NCI-H146 treated with DMSO at 0.1 percent for 48 hours (cell line): ENCODE measurements at regions not wholly inside any gene's neighbourhood (a gene's known extent, or its start where the extent isn't known, plus 50 kb on each side); places are given as distances from the start of the nearest gene placed in this dataset.
A peak's percentile ranks its signal among the peaks of the same experiment; 100 is the strongest.

Source experiments
- DNase-seq: peaks from one replicate; lab custom pipeline; 2025; ENCODE audit not compliant: unreplicated experiment; lab: John Stamatoyannopoulos, UW

GRCh38 chr7:45347804-45348203 lies 190.2 kb downstream of the RAMP3 start:
- DNase-seq = peak; percentile 51

GRCh38 chr7:45349090-45349489 lies 191.5 kb downstream of the RAMP3 start:
- DNase-seq = no peak

GRCh38 chr7:45350896-45351295 lies 193.3 kb downstream of the RAMP3 start:
- DNase-seq = no peak

GRCh38 chr7:45358287-45358686 lies 200.7 kb downstream of the RAMP3 start:
- DNase-seq = no peak

- DNase-seq = no peak
Observed at GRCh38 chr7:45359250-45359649, 201.7 kb downstream of the RAMP3 start.

- no peak for DNase-seq
Observed at GRCh38 chr7:45359776-45360175, 202.2 kb downstream of the RAMP3 start.

- no peak for DNase-seq
Observed at GRCh38 chr7:45363669-45364068, 206.1 kb downstream of the RAMP3 start.

- DNase-seq = no peak
Observed at GRCh38 chr7:45365341-45365740, 207.8 kb downstream of the RAMP3 start.

GRCh38 chr7:45366475-45366874 lies 207.7 kb upstream of the ADCY1 start:
- no peak for DNase-seq

GRCh38 chr7:45367026-45367425 lies 207.1 kb upstream of the ADCY1 start:
- DNase-seq = no peak

- DNase-seq = no peak
Observed at GRCh38 chr7:45368129-45368807, 205.9 kb upstream of the ADCY1 start.

- DNase-seq = no peak
Observed at GRCh38 chr7:45384499-45384898, 189.7 kb upstream of the ADCY1 start.

GRCh38 chr7:45387837-45388236 lies 186.3 kb upstream of the ADCY1 start:
- no peak for DNase-seq

GRCh38 chr7:45389073-45389872 lies 184.9 kb upstream of the ADCY1 start:
- DNase-seq = no peak

GRCh38 chr7:45390180-45390579 lies 184.0 kb upstream of the ADCY1 start:
- no peak for DNase-seq

- no peak for DNase-seq
Observed at GRCh38 chr7:45390731-45391130, 183.4 kb upstream of the ADCY1 start.

GRCh38 chr7:45391618-45392451 lies 182.3 kb upstream of the ADCY1 start:
- no peak for DNase-seq

GRCh38 chr7:45394117-45394708 lies 180.0 kb upstream of the ADCY1 start:
- DNase-seq = no peak

GRCh38 chr7:45399069-45399468 lies 175.1 kb upstream of the ADCY1 start:
- DNase-seq = no peak

GRCh38 chr7:45400680-45401079 lies 173.5 kb upstream of the ADCY1 start:
- DNase-seq = peak; percentile 44

- DNase-seq = no peak
Observed at GRCh38 chr7:45401155-45401554, 173.0 kb upstream of the ADCY1 start.
